ENCODE measurements at regions not wholly inside any gene's neighbourhood (a gene's known extent, or its start where the extent isn't known, plus 50 kb on each side); places are given as distances from the start of the nearest gene placed in this dataset.

GRCh38 chr17:79437081-79437480, 173.8 kb downstream of the RBFOX3 start:
- 66 to 77% methylated on average over 11 of the region's 11 CpGs for WGBS, 2 donors
- no peak for DNase-seq (ENCODE audit: low spot score in 2 of 2)
- no peak overlapping the region for H3K4me3 ChIP-seq (ENCODE audit: low read depth, poor library complexity, severe bottlenecking)
- intact Hi-C loops (cut with DNase I; ENCODE audit: low total_unique reads) = no loop called here
- TF ChIP-seq CTCF (IDR thresholded peaks at IDR 0.05) (no peak), POLR2A (IDR thresholded peaks at IDR 0.05) (no peak)

GRCh38 chr17:79435962-79436361, 174.9 kb downstream of the RBFOX3 start:
- DNase-seq (ENCODE audit: low spot score in 2 of 2) = no peak
- WGBS, 2 donors = 64 to 81% methylated on average over 8 of the region's 8 CpGs
- H3K4me3 ChIP-seq (ENCODE audit: low read depth, poor library complexity, severe bottlenecking) = no peak overlapping the region
- TF ChIP-seq CTCF (IDR thresholded peaks at IDR 0.05) = no peak
- TF ChIP-seq POLR2A (IDR thresholded peaks at IDR 0.05) = no peak
- intact Hi-C loops (cut with DNase I; ENCODE audit: low total_unique reads) = no loop called here

- intact Hi-C loops (cut with DNase I; ENCODE audit: low total_unique reads) = no loop called here
- TF ChIP-seq POLR2A (IDR thresholded peaks at IDR 0.05) (no peak), CTCF (IDR thresholded peaks at IDR 0.05) (no peak)
- no peak for DNase-seq (ENCODE audit: low spot score in 2 of 2)
- no peak overlapping the region for H3K4me3 ChIP-seq (ENCODE audit: low read depth, poor library complexity, severe bottlenecking)
- 74 to 75% methylated on average over 6 of the region's 6 CpGs for WGBS, 2 donors
Observed at GRCh38 chr17:79435296-79435695, 175.6 kb downstream of the RBFOX3 start.

GRCh38 chr17:79434215-79434614, 176.6 kb downstream of the RBFOX3 start:
- intact Hi-C loops (cut with DNase I; ENCODE audit: low total_unique reads) = no loop called here
- TF ChIP-seq CTCF (IDR thresholded peaks at IDR 0.05) (no peak), POLR2A (IDR thresholded peaks at IDR 0.05) (no peak)
- H3K4me3 ChIP-seq (ENCODE audit: low read depth, poor library complexity, severe bottlenecking) = no peak overlapping the region
- WGBS, 2 donors = 74 to 99% methylated on average over 4 of the region's 4 CpGs
- no peak for DNase-seq (ENCODE audit: low spot score in 2 of 2)

- no peak overlapping the region for H3K4me3 ChIP-seq (ENCODE audit: low read depth, poor library complexity, severe bottlenecking)
- no peak for TF ChIP-seq POLR2A (IDR thresholded peaks at IDR 0.05)
- TF ChIP-seq CTCF (IDR thresholded peaks at IDR 0.05) = no peak
- DNase-seq (ENCODE audit: low spot score in 2 of 2) = no peak
- WGBS, 2 donors = 38 to 43% methylated on average over 6 to 7 of the region's 7 CpGs
- intact Hi-C loops (cut with DNase I; ENCODE audit: low total_unique reads) = no loop called here
Observed at GRCh38 chr17:79433379-79433778, 177.5 kb downstream of the RBFOX3 start.

GRCh38 chr17:79431175-79431574, 179.7 kb downstream of the RBFOX3 start:
- DNase-seq (ENCODE audit: low spot score in 2 of 2) = no peak
- 85 to 90% methylated on average over 8 of the region's 8 CpGs for WGBS, 2 donors
- TF ChIP-seq POLR2A (IDR thresholded peaks at IDR 0.05) (no peak), CTCF (IDR thresholded peaks at IDR 0.05) (no peak)
- no peak overlapping the region for H3K4me3 ChIP-seq (ENCODE audit: low read depth, poor library complexity, severe bottlenecking)
- intact Hi-C loops (cut with DNase I; ENCODE audit: low total_unique reads) = no loop called here
